Omental fat pad (tissue), 3 donors: ENCODE measurements at regions not wholly inside any gene's neighbourhood (a gene's known extent, or its start where the extent isn't known, plus 50 kb on each side); places are given as distances from the start of the nearest gene placed in this dataset.
A peak's percentile ranks its signal among the peaks of the same experiment; 100 is the strongest.

ENCODE experiments used
- ATAC-seq: fragments of 150-250 bp; one replicate; pipeline ENCODE4 v1.9.1; 2016; ENCODE audit warnings: mild to moderate bottlenecking, moderate library complexity; ENCODE audit not compliant: low FRiP score
- DNase-seq: peaks from one replicate; pipeline ENCODE4 v3.0.0-alpha.2; 2019; ENCODE audit warnings: low spot score
- CTCF ChIP-seq, 3 donors: fragments of 450-650 bp; IDR thresholded peaks; one replicate each; pipeline ENCODE4 v1.5.1; 2016 to 2017; ENCODE audit warnings: antibody characterized with exemption in 3 of 3, mild to moderate bottlenecking in 3 of 3, moderate library complexity in 2 of 3

GRCh38 chr3:113136071-113136470 is 75.3 kb upstream of the BOC start:
- ATAC-seq: no peak
- no peak for TF ChIP-seq CTCF (IDR thresholded peaks at IDR 0.05)

GRCh38 chr3:113136544-113136943 is 74.8 kb upstream of the BOC start:
- DNase-seq: no peak
- ATAC-seq: no peak
- no peak for TF ChIP-seq CTCF (IDR thresholded peaks at IDR 0.05)

More at GRCh38 chr3:113136071-113136470, 75.3 kb upstream of the BOC start:
- DNase-seq: no peak

DNA sequence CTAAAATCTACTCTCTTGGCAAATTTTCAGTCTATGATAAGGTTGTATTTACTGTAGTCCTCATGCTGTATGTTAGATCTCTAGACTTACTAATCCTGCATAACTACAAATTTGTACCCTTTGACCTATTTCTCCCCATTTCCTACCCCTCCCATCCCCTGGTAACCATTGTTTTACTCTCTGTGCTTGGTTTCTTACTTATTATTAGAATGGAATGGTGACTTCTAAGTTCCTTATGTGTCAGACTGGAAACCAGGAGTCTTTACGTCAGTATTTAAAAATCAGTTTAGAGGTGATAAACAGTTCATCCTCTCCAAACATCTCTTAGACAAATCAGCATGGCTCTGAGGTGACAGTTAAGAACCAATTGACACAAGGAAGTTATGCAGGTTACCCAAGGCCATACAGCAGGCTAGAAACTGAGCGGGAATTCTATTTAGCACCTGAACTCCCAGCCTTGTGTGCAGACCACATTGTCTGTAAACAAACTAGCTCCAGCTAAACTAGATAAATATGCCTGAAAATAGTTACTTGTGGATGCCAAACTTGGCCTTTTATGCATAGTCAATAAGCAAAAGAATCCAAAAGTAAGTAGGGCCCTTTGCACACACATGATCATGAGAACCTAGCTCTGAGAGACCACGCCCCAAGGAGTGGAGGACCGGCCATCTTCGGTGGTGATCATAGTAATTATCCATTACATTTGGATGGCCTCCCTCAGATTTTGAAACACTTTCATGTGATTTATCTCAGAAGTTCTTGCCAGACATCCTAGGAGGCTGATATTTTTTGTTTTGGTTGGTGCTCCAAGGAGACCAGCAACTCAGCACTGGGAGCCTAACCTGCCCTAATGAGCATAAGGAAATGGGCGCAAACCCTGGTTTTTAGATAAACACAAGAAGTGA is 72.3 kb upstream of the BOC start:
- DNase-seq (no peak), ATAC-seq (peak; percentile 85)
- no peak for TF ChIP-seq CTCF (IDR thresholded peaks at IDR 0.05)

GRCh38 chr3:113140876-113141275 is 70.5 kb upstream of the BOC start:
- DNase-seq (no peak), ATAC-seq (no peak)
- no peak for TF ChIP-seq CTCF (IDR thresholded peaks at IDR 0.05)

DNA sequence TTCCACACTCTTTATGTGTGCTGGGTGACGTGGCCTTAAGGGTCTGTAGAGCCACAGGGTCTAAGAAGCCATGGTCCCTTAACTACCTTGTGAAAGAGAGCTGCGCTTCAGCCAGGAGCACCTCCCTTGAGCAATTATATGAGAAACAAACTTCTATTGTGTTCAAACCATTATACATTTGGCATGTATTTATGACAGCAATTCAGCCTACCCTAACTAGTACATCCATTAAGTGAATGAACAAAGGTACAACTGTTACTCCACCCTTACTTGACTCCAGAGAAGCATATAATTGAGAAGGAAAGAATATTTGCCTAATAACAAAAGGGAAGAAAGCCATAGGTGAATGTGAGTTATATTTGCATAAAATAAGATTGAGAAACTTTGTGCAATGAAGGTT is 69.8 kb upstream of the BOC start:
- no peak for TF ChIP-seq CTCF (IDR thresholded peaks at IDR 0.05)
- DNase-seq: no peak
- no peak for ATAC-seq

GRCh38 chr3:113142476-113142875 is 68.9 kb upstream of the BOC start:
- no peak for TF ChIP-seq CTCF (IDR thresholded peaks at IDR 0.05)
- ATAC-seq (no peak), DNase-seq (no peak)

- ATAC-seq: no peak
- DNase-seq: no peak
- TF ChIP-seq CTCF (IDR thresholded peaks at IDR 0.05): no peak
These were observed 68.0 kb upstream of the BOC start for GRCh38 chr3:113143353-113143752.
